Lung microvascular endothelial cell (primary cell): ENCODE measurements at regions not wholly inside any gene's neighbourhood (a gene's known extent, or its start where the extent isn't known, plus 50 kb on each side); places are given as distances from the start of the nearest gene placed in this dataset.
A peak's percentile ranks its signal among the peaks of the same experiment; 100 is the strongest.

Experiments used
- DNase-seq, 2 donors: peaks; one replicate each; pipeline versions ENCODE4 v3.0.0 to v3.0.0-alpha.2; 2010; ENCODE audit warnings: low read depth in 2 of 2

DNA sequence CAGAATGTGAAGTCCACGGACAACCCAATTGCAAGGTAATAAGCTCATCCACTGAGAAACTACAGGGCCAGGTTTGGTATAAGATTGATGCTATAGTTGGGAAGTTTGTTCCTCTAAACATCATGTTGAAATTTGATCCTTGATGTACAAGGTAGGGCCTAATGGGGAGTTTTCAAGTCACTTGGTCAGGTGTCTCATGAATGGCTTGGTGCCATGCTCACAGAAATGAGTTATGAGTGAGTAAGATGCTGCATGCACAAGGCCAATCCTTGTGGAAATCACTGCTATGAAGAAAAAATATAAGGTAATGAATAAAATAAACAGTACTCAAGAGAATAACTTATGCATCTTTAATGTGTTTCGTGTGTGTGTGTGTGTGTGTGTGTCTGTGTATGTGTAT is 1891.2 kb downstream of the NCAM2 start:
- DNase-seq, result no peak

GRCh38 chr21:22890656-22891055 is 1892.4 kb downstream of the NCAM2 start:
- no peak for DNase-seq

DNA sequence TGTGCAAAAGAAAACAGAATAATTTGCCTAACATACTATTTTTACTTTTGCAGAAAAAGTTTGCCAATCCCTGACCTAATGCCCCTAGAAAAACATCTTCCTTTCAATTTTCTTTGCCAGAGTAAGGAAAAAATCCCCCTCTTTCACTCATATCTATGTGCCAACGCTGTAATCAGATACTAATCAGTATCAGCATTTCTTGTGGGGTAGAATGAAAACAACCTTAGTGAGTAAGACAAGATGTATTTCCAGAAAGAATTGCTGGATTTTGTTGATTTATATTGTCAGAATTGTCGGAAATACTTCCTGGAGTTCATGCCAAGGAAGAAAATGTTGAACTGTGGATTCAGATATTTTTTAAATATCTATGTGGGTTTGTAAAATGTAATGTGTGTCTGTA is 1893.8 kb downstream of the NCAM2 start:
- peak in 1 of 2 donors; percentile 59 for DNase-seq

DNA sequence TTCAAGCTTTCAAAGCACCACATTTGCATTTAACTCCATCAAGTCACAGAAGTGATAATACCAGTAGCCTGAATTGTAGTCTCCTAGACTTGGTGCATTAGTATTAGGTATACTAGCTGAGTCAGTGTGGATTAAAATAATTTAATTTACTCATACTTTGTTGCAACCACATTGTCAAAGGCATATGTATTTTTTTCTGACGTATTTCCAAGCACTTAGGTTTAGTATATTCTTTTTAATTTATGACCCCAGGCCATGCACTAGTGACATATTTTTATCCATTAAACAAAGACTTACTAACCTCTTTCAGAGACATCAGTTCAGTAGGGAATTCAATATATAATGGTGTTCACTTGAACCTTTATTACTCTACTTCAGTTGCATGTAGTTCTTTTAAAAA is 1894.5 kb downstream of the NCAM2 start:
- no peak for DNase-seq

GRCh38 chr21:22898051-22898665 is 1899.9 kb downstream of the NCAM2 start:
- peak; percentile 46 to 58 for DNase-seq

GRCh38 chr21:22900490-22900889 is 1902.3 kb downstream of the NCAM2 start:
- peak; percentile 93 to 96 for DNase-seq

DNA sequence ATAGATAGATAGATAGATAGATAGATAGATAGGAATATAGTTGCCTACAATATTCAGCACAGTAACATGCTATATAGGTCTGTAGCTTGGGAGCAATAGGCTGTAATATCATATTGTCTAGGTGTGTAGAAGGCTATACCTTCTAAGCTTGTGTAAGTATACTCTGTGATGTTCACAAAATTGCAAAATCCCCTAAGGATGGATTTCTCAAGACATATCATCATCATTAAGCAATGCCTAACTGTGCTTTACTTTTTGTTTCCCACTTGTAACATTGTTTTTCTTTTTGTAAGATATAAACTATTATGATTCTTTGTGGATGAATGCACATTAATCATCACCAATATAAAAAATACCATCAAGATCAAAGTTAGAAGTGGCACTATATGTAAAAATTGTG is 1905.6 kb downstream of the NCAM2 start:
- DNase-seq, result no peak

DNA sequence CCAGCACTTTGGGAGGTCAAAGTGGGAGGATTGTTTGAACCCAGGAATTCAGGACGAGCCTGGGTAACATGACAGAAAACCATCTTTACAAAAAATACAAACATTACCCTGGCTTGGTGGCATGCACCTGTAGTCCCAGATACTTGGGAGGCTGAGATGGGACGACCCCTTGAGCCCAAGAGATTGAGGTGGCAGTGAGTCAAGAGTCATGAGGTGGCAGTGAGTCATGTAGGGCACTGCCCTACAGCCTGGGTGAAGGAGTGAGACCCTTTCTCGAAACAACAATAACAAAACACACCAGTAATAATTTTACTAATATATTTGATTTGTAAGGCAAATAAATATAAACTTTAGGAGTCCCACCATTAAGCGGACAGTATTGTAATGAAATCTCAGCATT is 1906.2 kb downstream of the NCAM2 start:
- DNase-seq, result no peak

DNA sequence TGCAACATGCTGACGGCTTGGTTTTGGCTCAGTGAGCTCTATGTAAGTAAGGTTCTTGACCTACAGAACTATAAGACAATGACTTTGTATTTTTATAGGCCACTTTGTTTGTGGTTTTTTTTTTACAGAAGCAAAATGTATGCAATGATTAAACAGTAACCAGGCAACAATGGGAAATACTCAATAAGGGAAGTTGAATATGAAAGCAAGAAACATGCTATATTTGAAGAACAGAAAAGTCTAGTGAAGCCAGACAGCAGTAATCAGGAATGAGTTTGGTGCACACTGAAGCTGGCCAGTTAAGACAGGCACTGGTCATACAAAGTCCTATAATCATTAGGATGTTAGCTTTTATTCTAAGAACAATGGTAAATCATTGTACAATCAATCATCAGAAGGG is 1926.8 kb downstream of the NCAM2 start:
- DNase-seq, result no peak

DNA sequence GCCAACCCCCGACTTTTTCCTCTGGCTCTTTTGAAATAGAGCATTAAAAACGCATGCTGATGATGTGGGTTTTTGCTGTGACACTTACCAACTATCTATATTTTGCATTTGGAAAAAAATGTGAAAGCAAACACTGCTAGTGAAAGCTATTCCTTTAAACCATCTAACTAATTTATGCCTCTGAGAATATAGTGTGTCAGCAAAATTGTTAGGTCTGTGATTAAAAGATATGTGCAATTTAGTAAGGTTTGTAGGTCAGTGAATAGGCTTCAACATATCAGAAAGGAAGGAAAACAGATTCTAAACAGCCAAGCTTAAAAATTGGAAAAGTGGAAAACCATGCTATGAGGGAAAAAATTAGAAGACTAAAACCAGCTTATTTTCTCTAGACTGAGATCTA is 1929.3 kb downstream of the NCAM2 start:
- DNase-seq, result no peak

- no peak for DNase-seq
Measured at GRCh38 chr21:22941779-22942490, 1943.7 kb downstream of the NCAM2 start.

GRCh38 chr21:22955559-22955958 is 1957.3 kb downstream of the NCAM2 start:
- DNase-seq, result no peak

DNA sequence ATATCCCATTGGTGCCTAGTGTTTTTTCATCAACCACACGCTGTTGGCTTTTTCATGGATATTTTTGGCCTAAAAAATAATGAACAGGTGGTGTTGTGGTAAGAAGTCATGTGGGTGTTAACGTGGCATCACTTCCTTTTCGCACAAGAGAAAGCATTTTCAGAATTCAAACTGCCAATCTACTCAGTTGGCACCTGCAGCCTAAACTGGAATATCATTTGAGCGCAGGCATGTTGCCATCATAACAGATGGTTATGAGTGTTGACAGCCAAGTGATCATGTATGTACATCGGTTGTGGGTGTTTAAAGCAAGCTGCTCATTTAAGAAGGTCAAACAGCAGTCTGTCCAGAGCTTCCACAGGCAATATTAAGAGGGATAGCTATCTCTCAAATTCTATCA is 1963.0 kb downstream of the NCAM2 start:
- no peak for DNase-seq

DNA sequence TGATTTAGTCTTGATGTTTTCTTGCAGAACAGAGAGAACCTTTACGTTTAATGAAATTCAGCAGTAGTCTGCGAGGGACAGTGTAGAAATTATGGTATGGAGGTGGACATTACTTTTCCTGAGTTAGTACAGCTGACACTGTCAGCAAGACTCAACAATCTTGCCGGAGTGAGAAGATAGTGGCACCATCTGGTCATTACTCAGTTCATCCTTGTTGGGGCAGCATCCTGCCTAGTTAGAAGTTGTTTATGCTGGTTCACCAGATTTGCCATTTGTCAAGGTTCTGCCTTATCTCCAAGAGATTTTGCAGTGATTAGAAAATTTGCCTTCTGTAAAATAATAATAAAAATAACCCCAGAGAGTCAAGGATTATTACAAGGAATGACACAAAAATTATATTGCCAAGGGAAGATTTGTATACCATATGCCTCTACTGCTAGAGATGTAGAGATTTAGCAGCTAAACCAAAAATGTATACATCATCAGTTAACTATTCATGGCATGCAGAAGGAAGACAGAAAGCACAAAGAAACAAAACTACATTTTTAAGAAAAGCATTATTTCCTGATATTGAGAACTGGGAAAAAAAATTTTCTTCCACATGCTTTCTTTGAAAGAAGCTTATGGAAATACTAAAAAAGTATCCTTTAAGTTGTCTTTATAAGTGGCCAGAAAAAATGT is 1967.4 kb downstream of the NCAM2 start:
- peak in 1 of 2 donors; percentile 0 for DNase-seq

DNA sequence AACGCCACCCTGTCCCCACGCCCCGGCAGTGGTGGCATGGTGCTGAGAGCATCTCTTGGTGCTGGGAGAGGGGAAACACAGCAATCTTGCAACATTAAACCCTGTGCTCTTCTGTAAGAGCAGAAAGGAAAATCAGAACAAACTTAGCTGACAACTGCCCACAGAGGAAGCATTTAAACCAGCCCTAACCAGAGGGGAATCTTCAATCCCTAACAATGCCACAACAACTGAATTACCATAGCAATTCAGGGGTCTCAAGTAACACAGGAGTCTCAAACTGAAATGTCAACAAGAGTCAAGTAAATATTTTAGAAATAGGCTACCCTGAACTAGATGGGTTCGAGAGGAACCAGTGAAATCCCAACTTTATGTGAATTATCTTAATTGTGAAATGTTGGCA is 1983.6 kb downstream of the NCAM2 start:
- DNase-seq, result no peak

DNA sequence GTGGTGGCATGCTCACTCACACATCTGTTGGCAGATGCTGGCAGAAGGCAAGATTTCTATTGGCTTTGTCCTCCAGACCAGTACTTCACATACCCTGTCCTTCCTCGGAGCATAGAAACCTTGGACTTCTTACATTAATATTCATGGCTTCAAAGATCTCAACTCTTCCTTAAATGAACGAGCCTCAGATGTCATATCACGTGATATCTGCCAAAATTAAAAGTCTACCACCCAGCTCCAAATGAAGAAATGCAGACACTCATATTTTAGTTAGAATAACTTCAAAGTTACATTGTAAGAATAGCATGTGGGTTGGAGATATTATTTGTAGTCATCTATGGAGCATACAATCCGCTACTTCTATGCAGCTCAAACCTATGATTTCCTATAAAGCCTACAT is 1994.9 kb downstream of the NCAM2 start:
- DNase-seq, result no peak

DNA sequence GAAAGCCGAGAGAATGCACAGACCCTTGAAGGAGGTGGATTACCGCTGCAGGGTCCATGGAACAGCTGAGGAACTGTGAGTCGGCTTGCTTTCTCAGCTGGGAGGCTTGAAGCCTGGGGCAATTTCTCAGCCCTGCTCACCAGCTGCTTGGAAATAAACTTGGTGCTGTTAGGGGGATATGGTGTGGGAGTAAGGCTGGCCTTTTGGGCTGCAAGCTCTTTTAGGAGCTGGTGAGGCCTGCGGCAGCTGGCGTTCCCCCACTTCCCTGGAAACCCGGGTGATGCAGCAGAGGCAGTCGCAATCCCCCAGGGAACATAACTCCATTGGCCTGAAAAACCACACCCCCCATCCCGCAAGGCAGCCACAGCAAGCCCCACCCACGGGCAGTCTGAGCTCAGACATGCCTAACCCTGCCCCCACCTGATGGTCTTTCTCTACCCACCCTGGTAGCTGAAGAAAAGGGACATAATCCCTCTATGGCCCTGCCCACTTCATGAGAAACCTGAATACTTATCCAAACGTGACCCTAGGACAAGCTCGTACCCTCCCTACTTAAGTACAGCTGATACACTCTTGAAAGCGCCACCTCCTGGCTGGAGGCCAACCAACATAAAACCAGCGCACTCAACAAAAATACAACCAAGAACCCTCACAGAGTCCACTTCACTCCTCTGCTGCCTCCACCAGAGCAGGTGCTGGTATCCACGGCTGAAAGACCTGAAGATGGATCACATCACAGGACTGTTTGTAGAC is 1995.8 kb downstream of the NCAM2 start:
- no peak for DNase-seq

DNA sequence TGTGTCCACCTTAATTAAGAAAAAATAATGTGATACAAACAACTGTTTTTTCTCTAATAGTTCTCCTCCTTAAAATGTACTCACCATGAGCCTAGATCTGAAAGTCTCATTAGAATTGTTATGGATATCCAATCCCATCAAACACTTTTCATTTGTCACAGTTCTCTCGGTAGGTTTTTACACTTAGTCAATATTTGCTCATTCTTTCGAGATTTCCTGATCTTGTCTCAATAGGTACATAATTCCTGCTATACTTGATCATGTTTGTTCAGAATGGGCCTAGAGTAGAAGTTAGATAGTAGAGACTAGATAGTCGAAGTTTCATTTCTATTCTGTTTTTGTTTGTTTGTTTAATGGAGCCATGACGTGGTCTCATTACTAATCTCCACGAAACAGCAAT is 2005.7 kb downstream of the NCAM2 start:
- DNase-seq, result no peak

DNA sequence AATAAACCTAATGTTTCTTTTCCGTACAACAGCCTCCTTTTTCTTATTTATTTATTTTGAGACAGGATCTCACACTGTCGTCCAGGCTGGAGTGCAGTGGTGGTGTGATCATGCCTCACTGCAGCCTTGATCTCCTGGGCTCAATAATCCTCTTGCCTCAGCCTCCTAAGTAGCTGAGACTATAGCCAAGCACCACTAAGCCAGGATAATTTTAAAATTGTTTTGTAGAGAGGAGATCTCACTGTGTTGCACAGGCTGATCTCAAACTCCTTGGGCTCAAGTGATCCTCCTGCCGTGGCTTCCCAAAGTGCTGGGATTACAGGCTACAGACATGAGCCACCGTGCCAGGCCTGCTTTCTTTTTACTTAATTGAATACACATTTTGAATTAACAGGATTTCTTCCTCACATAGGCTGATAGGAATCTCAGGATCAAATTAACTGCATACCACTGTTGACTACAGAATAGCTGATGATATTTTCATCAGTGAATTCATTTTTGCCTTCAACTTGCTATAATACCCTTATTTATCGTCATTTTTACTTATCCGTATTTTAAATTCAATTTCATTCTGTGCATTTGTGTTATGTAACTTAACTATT is 2010.5 kb downstream of the NCAM2 start:
- DNase-seq, result no peak

DNA sequence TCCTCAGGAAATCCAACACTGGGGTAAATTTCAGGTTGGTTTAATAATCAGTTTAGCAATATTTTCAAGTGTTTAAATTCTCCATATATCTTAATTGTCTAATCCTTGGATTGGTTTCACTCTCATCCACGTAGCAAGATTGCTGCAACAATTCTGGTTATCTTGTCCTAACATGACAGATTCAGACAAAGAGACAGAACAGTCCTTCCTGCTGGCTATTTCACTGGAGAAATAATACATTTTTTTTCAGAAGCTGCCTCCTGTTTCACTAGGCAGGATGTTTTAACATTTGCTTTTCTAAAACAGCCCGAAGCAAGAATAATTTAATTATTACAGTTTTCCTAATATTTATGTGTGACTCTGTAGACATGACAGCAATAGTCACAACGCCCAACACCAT is 2011.2 kb downstream of the NCAM2 start:
- DNase-seq, result peak in 1 of 2 donors; percentile 11

DNA sequence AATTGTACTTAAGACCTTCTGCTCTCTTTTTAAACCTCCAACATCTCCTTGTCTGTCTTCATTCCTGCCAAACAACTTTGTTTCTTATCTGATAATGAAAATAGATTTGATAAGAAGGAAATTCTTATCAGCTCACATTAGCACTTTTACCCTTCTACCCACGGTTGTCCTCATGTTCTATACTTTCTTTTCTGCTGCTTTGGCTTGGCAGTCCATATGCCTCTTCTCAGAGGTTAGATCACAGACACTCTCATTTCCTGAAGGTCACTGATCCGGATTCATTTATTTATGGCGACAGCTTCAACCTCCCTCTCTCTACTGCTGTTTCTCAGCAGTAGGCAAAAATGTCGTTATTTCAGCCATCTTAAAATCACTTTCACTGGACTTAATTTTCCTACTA is 2015.8 kb downstream of the NCAM2 start:
- peak; percentile 41 to 55 for DNase-seq

- DNase-seq, result peak; percentile 61 to 78
Measured at GRCh38 chr21:23016617-23017016, 2018.4 kb downstream of the NCAM2 start.
